ENCODE measurements at regions not wholly inside any gene's neighbourhood (a gene's known extent, or its start where the extent isn't known, plus 50 kb on each side); places are given as distances from the start of the nearest gene placed in this dataset.
A peak's percentile ranks its signal among the peaks of the same experiment; 100 is the strongest.

- no peak for DNase-seq
These were observed 77.0 kb upstream of the PTPRM start for GRCh38 chr18:7490104-7490503.

GRCh38 chr18:7492385-7492784 lies 74.7 kb upstream of the PTPRM start:
- no peak for DNase-seq

GRCh38 chr18:7497081-7497480 lies 70.0 kb upstream of the PTPRM start:
- no peak for DNase-seq

- no peak for DNase-seq
These were observed 56.0 kb upstream of the PTPRM start for GRCh38 chr18:7511106-7511505.

GRCh38 chr18:7512348-7512747 lies 54.8 kb upstream of the PTPRM start:
- peak in 1 of 14 donors; percentile 3 for DNase-seq

- no peak for DNase-seq
These were observed 54.1 kb upstream of the PTPRM start for GRCh38 chr18:7512990-7513389.

GRCh38 chr18:7514796-7515440 lies 52.2 kb upstream of the PTPRM start:
- DNase-seq, result no peak

GRCh38 chr18:7516266-7517117 lies 50.6 kb upstream of the PTPRM start:
- DNase-seq, result no peak
